ENCODE measurements at regions not wholly inside any gene's neighbourhood (a gene's known extent, or its start where the extent isn't known, plus 50 kb on each side); places are given as distances from the start of the nearest gene placed in this dataset.

- TF ChIP-seq CTCF (IDR thresholded peaks at IDR 0.05) (no peak), POLR2A (IDR thresholded peaks at IDR 0.05) (no peak)
- no peaks in the 10 kb centered on the region for H3K36me3 ChIP-seq
- no peak for DNase-seq
- no peak overlapping the region for H3K4me3 ChIP-seq
- H3K27me3 ChIP-seq: no peaks in the 10 kb centered on the region
- no peak overlapping the region for H3K27ac ChIP-seq
- no peaks in the 10 kb centered on the region for H3K4me1 ChIP-seq
- no peaks in the 10 kb centered on the region for H3K9me3 ChIP-seq
Observed at GRCh38 chr3:5811016-5811415, 623.5 kb downstream of the EDEM1 start.

GRCh38 chr3:5813521-5813920 is 626.0 kb downstream of the EDEM1 start:
- DNase-seq: no peak
- no peaks in the 10 kb centered on the region for H3K9me3 ChIP-seq
- H3K27ac ChIP-seq: no peak overlapping the region
- no peak overlapping the region for H3K4me3 ChIP-seq
- no peaks in the 10 kb centered on the region for H3K27me3 ChIP-seq
- no peak for TF ChIP-seq CTCF (IDR thresholded peaks at IDR 0.05)
- TF ChIP-seq POLR2A (IDR thresholded peaks at IDR 0.05): no peak
- no peaks in the 10 kb centered on the region for H3K36me3 ChIP-seq
- no peaks in the 10 kb centered on the region for H3K4me1 ChIP-seq

- Histone ChIP-seq H3K4me3 (no peak overlapping the region), H3K9me3 (no peaks in the 10 kb centered on the region), H3K36me3 (no peaks in the 10 kb centered on the region), H3K27ac (no peak overlapping the region), H3K4me1 (no peaks in the 10 kb centered on the region), H3K27me3 (no peaks in the 10 kb centered on the region)
- DNase-seq: no peak
- TF ChIP-seq POLR2A (IDR thresholded peaks at IDR 0.05) (no peak), CTCF (IDR thresholded peaks at IDR 0.05) (no peak)
Observed at GRCh38 chr3:5822843-5823242, 635.3 kb downstream of the EDEM1 start.

GRCh38 chr3:5826467-5826866 is 639.0 kb downstream of the EDEM1 start:
- TF ChIP-seq CTCF (IDR thresholded peaks at IDR 0.05) (no peak), POLR2A (IDR thresholded peaks at IDR 0.05) (no peak)
- H3K4me1 ChIP-seq: no peaks in the 10 kb centered on the region

GRCh38 chr3:5828251-5828650 is 640.7 kb downstream of the EDEM1 start:
- Histone ChIP-seq H3K9me3 (no peaks in the 10 kb centered on the region), H3K4me3 (no peak overlapping the region), H3K27me3 (no peaks in the 10 kb centered on the region), H3K36me3 (no peaks in the 10 kb centered on the region), H3K27ac (no peak overlapping the region), H3K4me1 (no peaks in the 10 kb centered on the region)
- no peak for TF ChIP-seq POLR2A (IDR thresholded peaks at IDR 0.05)
- no peak for TF ChIP-seq CTCF (IDR thresholded peaks at IDR 0.05)
- no peak for DNase-seq

More at GRCh38 chr3:5826467-5826866, 639.0 kb downstream of the EDEM1 start:
- Histone ChIP-seq H3K9me3 (no peaks in the 10 kb centered on the region), H3K4me3 (no peak overlapping the region), H3K36me3 (no peaks in the 10 kb centered on the region), H3K27me3 (no peaks in the 10 kb centered on the region), H3K27ac (no peak overlapping the region)
- DNase-seq: no peak

GRCh38 chr3:5840056-5840455 is 652.5 kb downstream of the EDEM1 start:
- H3K36me3 ChIP-seq: no peaks in the 10 kb centered on the region
- H3K27me3 ChIP-seq: no peaks in the 10 kb centered on the region
- TF ChIP-seq POLR2A (IDR thresholded peaks at IDR 0.05) (no peak), CTCF (IDR thresholded peaks at IDR 0.05) (no peak)
- H3K9me3 ChIP-seq: no peaks in the 10 kb centered on the region
- no peak overlapping the region for H3K4me3 ChIP-seq
- H3K27ac ChIP-seq: no peak overlapping the region
- no peak for DNase-seq
- no peaks in the 10 kb centered on the region for H3K4me1 ChIP-seq

All from Peyer's patch (tissue), 4 donors.